Chondrocyte (in vitro differentiated cells): ENCODE measurements at regions not wholly inside any gene's neighbourhood (a gene's known extent, or its start where the extent isn't known, plus 50 kb on each side); places are given as distances from the start of the nearest gene placed in this dataset.

ENCODE experiments used
- DNase-seq: peaks from one replicate; pipeline ENCODE4 v3.0.0; 2021; ENCODE audit warnings: mixed read lengths, low spot score
- H3K27ac Mint-ChIP-seq: one replicate; pipeline ENCODE4 v1.8.0; 2021; ENCODE audit warnings: mild to moderate bottlenecking, moderate library complexity, mixed read lengths; ENCODE audit not compliant: unreplicated experiment
- H3K27me3 Mint-ChIP-seq: 2 replicates; pipeline ENCODE4 v1.8.0; 2021; ENCODE audit warnings: low read depth, mixed read lengths
- H3K36me3 Mint-ChIP-seq: 2 replicates; pipeline ENCODE4 v1.8.0; 2021; ENCODE audit warnings: low read depth, mixed read lengths
- H3K4me1 Mint-ChIP-seq: 2 replicates; pipeline ENCODE4 v1.8.0; 2021; ENCODE audit warnings: low read depth, mild to moderate bottlenecking, mixed read lengths
- H3K4me3 Mint-ChIP-seq: one replicate; pipeline ENCODE4 v1.8.0; 2021; ENCODE audit warnings: mild to moderate bottlenecking, moderate library complexity, mixed read lengths; ENCODE audit not compliant: unreplicated experiment
- H3K9me3 Mint-ChIP-seq: 2 replicates; pipeline ENCODE4 v1.8.0; 2021; ENCODE audit warnings: low read depth, mixed read lengths
- CTCF ChIP-seq: fragments of 200-600 bp; sonication (generic); IDR thresholded peaks from 2 replicates; pipeline ENCODE4 v1.5.0; 2021; ENCODE audit warnings: antibody characterized with exemption, mild to moderate bottlenecking, moderate library complexity

GRCh38 chr20:19885939-19886660, 128.0 kb downstream of the RIN2 start:
- peaks cover 1% of the 10 kb centered on the region for H3K36me3 Mint-ChIP-seq
- H3K4me1 Mint-ChIP-seq: peaks cover 63% of the 10 kb centered on the region
- H3K27ac Mint-ChIP-seq: peak overlapping the region; percentile 81
- H3K27me3 Mint-ChIP-seq: no peaks in the 10 kb centered on the region
- no peak for DNase-seq
- no peak for TF ChIP-seq CTCF
- no peak overlapping the region for H3K4me3 Mint-ChIP-seq
- peaks cover 2% of the 10 kb centered on the region for H3K9me3 Mint-ChIP-seq

DNA sequence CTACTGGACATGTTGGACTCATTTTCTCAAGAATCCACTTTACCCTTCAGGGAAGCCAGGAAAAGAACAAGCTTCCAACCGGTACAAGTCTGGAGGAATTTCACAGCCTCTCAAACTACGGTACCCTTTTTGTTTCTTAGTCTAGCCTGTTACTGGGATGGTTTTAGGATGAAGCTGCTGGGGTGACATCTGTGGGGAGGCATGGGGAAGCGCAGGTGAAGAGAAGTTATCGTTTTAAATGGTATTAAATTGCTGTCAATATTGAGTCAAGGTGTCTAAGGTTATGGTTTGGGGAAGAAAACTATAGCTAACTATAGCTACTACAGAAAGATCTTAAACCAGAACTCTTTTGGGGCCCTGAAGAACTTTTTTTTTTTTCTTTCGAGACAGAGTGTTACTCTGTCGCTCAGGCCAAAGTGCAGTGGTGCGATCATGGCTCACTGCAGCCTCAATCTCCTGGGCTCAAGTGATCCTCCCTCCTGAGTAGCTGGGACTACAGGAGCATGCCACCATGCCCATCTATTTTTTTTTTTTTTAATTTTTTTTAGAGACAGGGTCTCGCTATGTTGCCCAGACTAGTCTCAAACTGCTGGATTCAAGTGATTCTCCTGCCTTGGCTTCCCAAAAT, 128.7 kb downstream of the RIN2 start:
- Mint-ChIP-seq H3K4me3 (no peak overlapping the region), H3K27ac (peak overlapping the region; percentile 81), H3K4me1 (peaks cover 63% of the 10 kb centered on the region), H3K27me3 (no peaks in the 10 kb centered on the region), H3K9me3 (peaks cover 2% of the 10 kb centered on the region), H3K36me3 (peaks cover 1% of the 10 kb centered on the region)
- DNase-seq: no peak
- peak; percentile 44 for TF ChIP-seq CTCF

- Mint-ChIP-seq H3K4me1 (peaks cover 63% of the 10 kb centered on the region), H3K9me3 (peaks cover 2% of the 10 kb centered on the region), H3K36me3 (peaks cover 4% of the 10 kb centered on the region), H3K4me3 (peak overlapping the region; percentile 24), H3K27me3 (no peaks in the 10 kb centered on the region), H3K27ac (peak overlapping the region; percentile 95)
- no peak for TF ChIP-seq CTCF
- DNase-seq: no peak
These were observed 129.4 kb upstream of the NAA20 start for GRCh38 chr20:19887556-19888268.

DNA sequence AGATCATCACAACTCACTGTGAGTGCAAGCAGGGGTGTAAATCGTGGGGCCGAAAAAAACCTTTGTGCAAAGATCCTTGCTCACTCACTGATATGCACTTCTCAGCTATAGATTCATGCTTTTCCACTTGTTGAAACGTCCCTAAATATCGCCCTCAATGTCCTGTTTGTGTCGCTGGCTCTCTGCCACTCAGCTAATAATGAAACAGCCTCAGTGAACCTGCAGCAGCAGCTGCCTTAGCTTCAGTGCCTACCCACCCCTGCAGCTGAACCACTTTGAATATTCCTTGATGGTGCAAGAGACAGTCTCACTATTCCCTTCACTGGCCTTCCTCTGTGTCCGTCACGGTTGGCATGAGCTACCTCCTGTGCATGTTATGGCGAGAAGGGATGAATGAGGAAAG, 128.9 kb upstream of the NAA20 start:
- no peaks in the 10 kb centered on the region for H3K27me3 Mint-ChIP-seq
- H3K36me3 Mint-ChIP-seq: peaks cover 5% of the 10 kb centered on the region
- H3K27ac Mint-ChIP-seq: peak overlapping the region; percentile 95
- H3K4me1 Mint-ChIP-seq: peaks cover 63% of the 10 kb centered on the region
- H3K9me3 Mint-ChIP-seq: peaks cover 2% of the 10 kb centered on the region
- DNase-seq: no peak
- no peak for TF ChIP-seq CTCF
- no peak overlapping the region for H3K4me3 Mint-ChIP-seq
